Neural crest cell (in vitro differentiated cells): ENCODE measurements at regions not wholly inside any gene's neighbourhood (a gene's known extent, or its start where the extent isn't known, plus 50 kb on each side); places are given as distances from the start of the nearest gene placed in this dataset.

Source experiments
- DNase-seq: peaks from one replicate; pipeline ENCODE4 v3.0.0; 2021; ENCODE audit warnings: low read depth, mixed read lengths, low spot score
- H3K27ac Mint-ChIP-seq: one replicate; pipeline ENCODE4 v1.8.0; 2021; ENCODE audit warnings: mild to moderate bottlenecking, mixed read lengths; ENCODE audit not compliant: unreplicated experiment
- H3K27me3 Mint-ChIP-seq: 2 replicates; pipeline ENCODE4 v1.8.0; 2021; ENCODE audit warnings: low read depth, mild to moderate bottlenecking, mixed read lengths
- H3K36me3 Mint-ChIP-seq: 2 replicates; pipeline ENCODE4 v1.8.0; 2021; ENCODE audit warnings: low read depth, mild to moderate bottlenecking, mixed read lengths
- H3K4me1 Mint-ChIP-seq: 2 replicates; pipeline ENCODE4 v1.8.0; 2021; ENCODE audit warnings: mixed read lengths
- H3K4me3 Mint-ChIP-seq: one replicate; pipeline ENCODE4 v1.8.0; 2021; ENCODE audit warnings: mild to moderate bottlenecking, mixed read lengths
- H3K9me3 Mint-ChIP-seq: 2 replicates; pipeline ENCODE4 v1.8.0; 2021; ENCODE audit warnings: mixed read lengths
- TF ChIP-seq, protein P1 (sequence below): fragments of 200-600 bp; sonication (generic); conservative IDR thresholded peaks from 2 replicates; pipeline ENCODE4 v1.5.0; 2021; ENCODE audit warnings: antibody characterized with exemption, mild to moderate bottlenecking

- TF ChIP-seq, protein P1, sequence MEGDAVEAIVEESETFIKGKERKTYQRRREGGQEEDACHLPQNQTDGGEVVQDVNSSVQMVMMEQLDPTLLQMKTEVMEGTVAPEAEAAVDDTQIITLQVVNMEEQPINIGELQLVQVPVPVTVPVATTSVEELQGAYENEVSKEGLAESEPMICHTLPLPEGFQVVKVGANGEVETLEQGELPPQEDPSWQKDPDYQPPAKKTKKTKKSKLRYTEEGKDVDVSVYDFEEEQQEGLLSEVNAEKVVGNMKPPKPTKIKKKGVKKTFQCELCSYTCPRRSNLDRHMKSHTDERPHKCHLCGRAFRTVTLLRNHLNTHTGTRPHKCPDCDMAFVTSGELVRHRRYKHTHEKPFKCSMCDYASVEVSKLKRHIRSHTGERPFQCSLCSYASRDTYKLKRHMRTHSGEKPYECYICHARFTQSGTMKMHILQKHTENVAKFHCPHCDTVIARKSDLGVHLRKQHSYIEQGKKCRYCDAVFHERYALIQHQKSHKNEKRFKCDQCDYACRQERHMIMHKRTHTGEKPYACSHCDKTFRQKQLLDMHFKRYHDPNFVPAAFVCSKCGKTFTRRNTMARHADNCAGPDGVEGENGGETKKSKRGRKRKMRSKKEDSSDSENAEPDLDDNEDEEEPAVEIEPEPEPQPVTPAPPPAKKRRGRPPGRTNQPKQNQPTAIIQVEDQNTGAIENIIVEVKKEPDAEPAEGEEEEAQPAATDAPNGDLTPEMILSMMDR: no peak
- no peaks in the 10 kb centered on the region for H3K27me3 Mint-ChIP-seq
- no peak for DNase-seq
- H3K4me1 Mint-ChIP-seq: no peaks in the 10 kb centered on the region
- peaks cover 2% of the 10 kb centered on the region for H3K36me3 Mint-ChIP-seq
- H3K4me3 Mint-ChIP-seq: no peak overlapping the region
- H3K9me3 Mint-ChIP-seq: peaks cover 3% of the 10 kb centered on the region
- H3K27ac Mint-ChIP-seq: no peak overlapping the region
Observed at GRCh38 chr11:69361048-69361447, 67.1 kb downstream of the MYEOV start.

DNA sequence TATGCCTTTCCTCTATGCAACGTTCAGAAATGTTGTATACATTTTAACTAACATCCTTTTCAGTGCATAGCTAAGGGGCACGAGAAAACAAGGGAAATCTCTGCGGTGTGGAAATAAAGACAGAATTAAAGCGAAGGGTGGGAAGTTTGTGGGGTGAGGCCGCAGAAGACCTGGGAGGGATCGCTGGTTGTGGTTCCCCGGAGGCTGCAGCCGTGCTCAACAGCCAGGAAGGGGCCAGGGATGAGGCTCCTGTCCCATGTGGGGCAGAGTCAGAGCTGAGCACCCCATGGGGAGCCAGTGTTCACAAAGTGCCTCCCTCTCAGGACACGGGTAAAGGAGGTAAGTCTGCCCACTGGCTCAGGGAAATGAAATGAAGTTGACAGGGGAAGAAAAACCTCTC is 67.5 kb downstream of the MYEOV start:
- DNase-seq: no peak
- no peak overlapping the region for H3K27ac Mint-ChIP-seq
- peaks cover 2% of the 10 kb centered on the region for H3K36me3 Mint-ChIP-seq
- no peaks in the 10 kb centered on the region for H3K27me3 Mint-ChIP-seq
- TF ChIP-seq, protein P1: no peak
- no peak overlapping the region for H3K4me3 Mint-ChIP-seq
- no peaks in the 10 kb centered on the region for H3K4me1 Mint-ChIP-seq
- peaks cover 3% of the 10 kb centered on the region for H3K9me3 Mint-ChIP-seq

DNA sequence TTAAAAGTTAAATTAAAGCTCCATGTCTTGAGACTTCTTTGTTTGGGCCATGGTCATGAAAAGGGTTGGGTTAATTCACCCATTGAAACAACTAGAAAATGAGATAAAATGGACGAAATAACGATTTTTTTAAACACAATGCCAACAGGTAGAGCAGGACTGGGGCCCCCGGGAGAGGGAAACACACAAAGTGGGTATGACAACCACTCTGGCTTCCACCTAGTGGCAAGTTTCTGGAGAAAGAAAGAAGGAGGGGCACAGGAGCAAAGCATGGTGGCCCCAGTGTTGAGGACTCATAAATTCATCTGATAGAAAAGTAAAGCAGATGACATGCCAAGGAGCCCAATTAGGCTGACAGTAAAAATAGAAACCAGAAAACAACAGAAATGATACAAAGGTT is 68.4 kb downstream of the MYEOV start:
- Mint-ChIP-seq H3K27me3 (no peaks in the 10 kb centered on the region), H3K27ac (no peak overlapping the region), H3K36me3 (peaks cover 2% of the 10 kb centered on the region), H3K4me1 (no peaks in the 10 kb centered on the region), H3K4me3 (no peak overlapping the region), H3K9me3 (peaks cover 3% of the 10 kb centered on the region)
- TF ChIP-seq, protein P1: no peak
- no peak for DNase-seq

- Mint-ChIP-seq H3K9me3 (peaks cover 10% of the 10 kb centered on the region), H3K4me3 (no peak overlapping the region), H3K27me3 (no peaks in the 10 kb centered on the region), H3K4me1 (no peaks in the 10 kb centered on the region), H3K27ac (no peak overlapping the region), H3K36me3 (peaks cover 4% of the 10 kb centered on the region)
- TF ChIP-seq, protein P1: no peak
- no peak for DNase-seq
Observed at GRCh38 chr11:69364921-69365320, 71.0 kb downstream of the MYEOV start.

DNA sequence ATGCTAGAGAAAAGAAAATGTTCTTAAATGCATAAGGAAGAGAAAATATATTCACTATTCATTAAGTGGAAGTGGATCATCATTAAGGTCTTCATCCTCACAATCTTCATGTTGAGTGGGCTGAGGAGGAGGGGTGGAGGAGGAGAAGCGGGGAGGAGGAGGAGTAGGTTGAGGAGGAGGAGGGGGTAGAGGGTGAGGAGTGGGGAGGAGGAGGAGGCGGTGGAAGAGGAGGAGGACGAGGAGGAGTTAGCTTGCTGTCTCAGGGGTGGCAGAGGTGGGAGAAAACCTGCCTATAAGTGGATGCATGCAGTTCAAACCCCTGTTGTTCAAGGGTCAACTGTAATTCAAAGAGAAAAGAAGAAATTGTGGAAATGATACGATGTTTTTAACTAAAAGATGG is 71.6 kb downstream of the MYEOV start:
- Mint-ChIP-seq H3K4me3 (no peak overlapping the region), H3K9me3 (peaks cover 12% of the 10 kb centered on the region), H3K4me1 (no peaks in the 10 kb centered on the region), H3K27me3 (no peaks in the 10 kb centered on the region), H3K27ac (no peak overlapping the region), H3K36me3 (peaks cover 5% of the 10 kb centered on the region)
- TF ChIP-seq, protein P1: no peak
- no peak for DNase-seq

DNA sequence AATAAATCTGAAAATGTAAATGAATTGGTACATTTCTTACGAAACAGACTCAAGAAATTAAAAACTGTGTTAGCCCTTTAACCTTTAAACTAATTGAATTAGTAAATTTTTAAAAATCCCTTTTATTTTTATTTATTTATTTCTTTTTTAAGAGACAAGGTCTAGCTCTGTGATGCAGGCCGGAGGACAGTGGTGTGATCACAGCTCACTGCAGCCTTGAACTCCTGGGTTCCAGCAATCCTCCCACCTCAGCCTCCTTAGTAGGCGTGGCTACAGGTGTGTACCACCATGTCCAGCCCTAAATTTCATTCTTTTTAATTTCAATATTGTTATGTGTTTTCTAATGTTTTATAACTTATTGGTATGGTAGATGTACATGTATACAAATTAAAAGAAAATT is 72.6 kb downstream of the MYEOV start:
- Mint-ChIP-seq H3K27ac (no peak overlapping the region), H3K27me3 (no peaks in the 10 kb centered on the region), H3K4me3 (no peak overlapping the region), H3K4me1 (no peaks in the 10 kb centered on the region), H3K36me3 (peaks cover 5% of the 10 kb centered on the region), H3K9me3 (peaks cover 14% of the 10 kb centered on the region)
- TF ChIP-seq, protein P1: no peak
- no peak for DNase-seq
